Immature natural killer cell (primary cell): ENCODE measurements at regions not wholly inside any gene's neighbourhood (a gene's known extent, or its start where the extent isn't known, plus 50 kb on each side); places are given as distances from the start of the nearest gene placed in this dataset.
A peak's percentile ranks its signal among the peaks of the same experiment; 100 is the strongest.

Experiments used
- DNase-seq, 3 donors: peaks; one replicate each; pipeline ENCODE4 v3.0.0; 2022; ENCODE audit warnings: mixed read lengths in 1 of 3
- H3K27ac Mint-ChIP-seq, 6 donors: one replicate each; pipeline ENCODE4 v1.8.0; 2020; ENCODE audit warnings: mixed read lengths in 6 of 6, mild to moderate bottlenecking in 5 of 6, inconsistent platforms in 4 of 6, moderate library complexity in 3 of 6
- H3K27me3 Mint-ChIP-seq, 3 donors: one replicate each; pipeline ENCODE4 v1.8.0; 2020 to 2021; ENCODE audit warnings: low read depth in 3 of 3, mild to moderate bottlenecking in 3 of 3, mixed read lengths in 3 of 3, moderate library complexity in 3 of 3, inconsistent platforms in 1 of 3
- H3K36me3 Mint-ChIP-seq, 3 donors: one replicate each; pipeline ENCODE4 v1.8.0; 2020; ENCODE audit warnings: mixed read lengths in 3 of 3, inconsistent platforms in 2 of 3, mild to moderate bottlenecking in 2 of 3
- H3K4me1 Mint-ChIP-seq, 2 donors: one replicate each; pipeline ENCODE4 v1.8.0; 2020; ENCODE audit warnings: inconsistent platforms in 2 of 2, mild to moderate bottlenecking in 2 of 2, mixed read lengths in 2 of 2, moderate library complexity in 1 of 2
- H3K4me3 Mint-ChIP-seq, 5 donors: one replicate each; pipeline ENCODE4 v1.8.0; 2020; ENCODE audit warnings: mild to moderate bottlenecking in 5 of 5, mixed read lengths in 5 of 5, inconsistent platforms in 3 of 5, moderate library complexity in 3 of 5
- H3K9me3 Mint-ChIP-seq, 6 donors: one replicate each; pipeline ENCODE4 v1.8.0; 2020; ENCODE audit warnings: mild to moderate bottlenecking in 6 of 6, mixed read lengths in 6 of 6, inconsistent platforms in 4 of 6, moderate library complexity in 3 of 6

GRCh38 chr10:92763634-92764155 is 73.9 kb downstream of the HHEX start:
- no peak overlapping the region for H3K4me3 Mint-ChIP-seq
- H3K27me3 Mint-ChIP-seq, result peaks cover 4 to 13% (median 8%) of the 10 kb centered on the region in 3 donors
- H3K9me3 Mint-ChIP-seq, result peaks cover 0 to 18% (median 11%) of the 10 kb centered on the region in 6 donors
- no peak overlapping the region for H3K27ac Mint-ChIP-seq
- H3K4me1 Mint-ChIP-seq, result no peaks in the 10 kb centered on the region
- peaks cover 8 to 10% (median 10%) of the 10 kb centered on the region in 3 donors for H3K36me3 Mint-ChIP-seq
- DNase-seq, result no peak

GRCh38 chr10:92766451-92766850 is 76.7 kb downstream of the HHEX start:
- Mint-ChIP-seq H3K4me1 (no peaks in the 10 kb centered on the region), H3K27ac (no peak overlapping the region), H3K4me3 (no peak overlapping the region), H3K36me3 (peaks cover 10 to 16% (median 10%) of the 10 kb centered on the region in 3 donors), H3K27me3 (peaks cover 3 to 13% (median 6%) of the 10 kb centered on the region in 3 donors), H3K9me3 (peaks cover 0 to 26% (median 14%) of the 10 kb centered on the region in 6 donors)
- DNase-seq, result no peak

GRCh38 chr10:92768104-92768503 is 78.3 kb downstream of the HHEX start:
- H3K4me1 Mint-ChIP-seq, result no peaks in the 10 kb centered on the region
- peaks cover 3 to 13% (median 5%) of the 10 kb centered on the region in 3 donors for H3K27me3 Mint-ChIP-seq
- H3K36me3 Mint-ChIP-seq, result peaks cover 10 to 16% (median 10%) of the 10 kb centered on the region in 3 donors
- peaks cover 0 to 26% (median 14%) of the 10 kb centered on the region in 6 donors for H3K9me3 Mint-ChIP-seq
- no peak overlapping the region for H3K27ac Mint-ChIP-seq
- DNase-seq, result no peak
- no peak overlapping the region for H3K4me3 Mint-ChIP-seq

- Mint-ChIP-seq H3K27ac (peak overlapping the region in 1 of 6 donors; percentile 2), H3K27me3 (no peaks in the 10 kb centered on the region), H3K9me3 (peaks cover 0 to 8% (median 2%) of the 10 kb centered on the region in 6 donors), H3K4me1 (no peaks in the 10 kb centered on the region), H3K4me3 (no peak overlapping the region), H3K36me3 (peaks cover 0 to 7% (median 0%) of the 10 kb centered on the region in 3 donors)
- no peak for DNase-seq
Measured at GRCh38 chr10:92773776-92774175, 74.5 kb upstream of the EXOC6 start.

- Mint-ChIP-seq H3K27ac (no peak overlapping the region), H3K27me3 (peaks cover 2 to 5% (median 3%) of the 10 kb centered on the region in 3 donors), H3K36me3 (no peaks in the 10 kb centered on the region), H3K4me1 (no peaks in the 10 kb centered on the region), H3K4me3 (no peak overlapping the region), H3K9me3 (no peaks in the 10 kb centered on the region)
- DNase-seq, result no peak
Measured at GRCh38 chr10:92778091-92778490, 70.2 kb upstream of the EXOC6 start.

- no peaks in the 10 kb centered on the region for H3K4me1 Mint-ChIP-seq
- no peak overlapping the region for H3K4me3 Mint-ChIP-seq
- no peaks in the 10 kb centered on the region for H3K9me3 Mint-ChIP-seq
- DNase-seq, result no peak
- no peak overlapping the region for H3K27ac Mint-ChIP-seq
- peaks cover under 1 to 7% (median 3%) of the 10 kb centered on the region in 3 donors for H3K27me3 Mint-ChIP-seq
- no peaks in the 10 kb centered on the region for H3K36me3 Mint-ChIP-seq
Measured at GRCh38 chr10:92785118-92785517, 63.2 kb upstream of the EXOC6 start.

- DNase-seq, result no peak
- Mint-ChIP-seq H3K27me3 (peaks cover 0 to 7% (median 2%) of the 10 kb centered on the region in 3 donors), H3K4me3 (no peak overlapping the region), H3K4me1 (no peaks in the 10 kb centered on the region), H3K36me3 (no peaks in the 10 kb centered on the region), H3K9me3 (no peaks in the 10 kb centered on the region), H3K27ac (no peak overlapping the region)
Measured at GRCh38 chr10:92787557-92788152, 60.7 kb upstream of the EXOC6 start.

GRCh38 chr10:92789067-92789466 is 59.3 kb upstream of the EXOC6 start:
- H3K27me3 Mint-ChIP-seq, result peaks cover 0 to 11% (median 2%) of the 10 kb centered on the region in 3 donors
- no peak overlapping the region for H3K27ac Mint-ChIP-seq
- H3K9me3 Mint-ChIP-seq, result no peaks in the 10 kb centered on the region
- DNase-seq, result no peak
- H3K36me3 Mint-ChIP-seq, result no peaks in the 10 kb centered on the region
- H3K4me3 Mint-ChIP-seq, result no peak overlapping the region
- no peaks in the 10 kb centered on the region for H3K4me1 Mint-ChIP-seq

- no peaks in the 10 kb centered on the region for H3K36me3 Mint-ChIP-seq
- H3K27ac Mint-ChIP-seq, result no peak overlapping the region
- no peak overlapping the region for H3K4me3 Mint-ChIP-seq
- H3K9me3 Mint-ChIP-seq, result no peaks in the 10 kb centered on the region
- DNase-seq, result no peak
- H3K4me1 Mint-ChIP-seq, result no peaks in the 10 kb centered on the region
- H3K27me3 Mint-ChIP-seq, result peaks cover 0 to 15% (median 2%) of the 10 kb centered on the region in 3 donors
Measured at GRCh38 chr10:92789786-92790185, 58.5 kb upstream of the EXOC6 start.

- H3K27me3 Mint-ChIP-seq, result peaks cover 0 to 16% (median 2%) of the 10 kb centered on the region in 3 donors
- no peaks in the 10 kb centered on the region for H3K4me1 Mint-ChIP-seq
- H3K36me3 Mint-ChIP-seq, result no peaks in the 10 kb centered on the region
- H3K27ac Mint-ChIP-seq, result no peak overlapping the region
- DNase-seq, result no peak
- H3K4me3 Mint-ChIP-seq, result no peak overlapping the region
- H3K9me3 Mint-ChIP-seq, result no peaks in the 10 kb centered on the region
Measured at GRCh38 chr10:92790440-92790839, 57.9 kb upstream of the EXOC6 start.

- Mint-ChIP-seq H3K27ac (no peak overlapping the region), H3K4me1 (no peaks in the 10 kb centered on the region), H3K36me3 (no peaks in the 10 kb centered on the region), H3K27me3 (peaks cover 0 to 12% (median 2%) of the 10 kb centered on the region in 3 donors), H3K9me3 (no peaks in the 10 kb centered on the region), H3K4me3 (no peak overlapping the region)
- DNase-seq, result no peak
Measured at GRCh38 chr10:92792661-92793060, 55.7 kb upstream of the EXOC6 start.
